Activated CD4-positive, alpha-beta T cell treated with anti-CD3 and anti-CD28 coated beads, Interleukin-2, amount 50 U/mL, for 16 hours (primary cell): ENCODE measurements at regions not wholly inside any gene's neighbourhood (a gene's known extent, or its start where the extent isn't known, plus 50 kb on each side); places are given as distances from the start of the nearest gene placed in this dataset.

ENCODE experiments used
- DNase-seq: peaks from one replicate; pipeline ENCODE4 v3.0.0-alpha.2; 2020

GRCh38 chrX:4451591-4451990, 738.1 kb upstream of the PRKX start:
- no peak for DNase-seq

- no peak for DNase-seq
Measured at GRCh38 chrX:4450177-4450576, 736.7 kb upstream of the PRKX start.

GRCh38 chrX:4435905-4436304, 722.5 kb upstream of the PRKX start:
- DNase-seq = no peak

- no peak for DNase-seq
Measured at GRCh38 chrX:4397471-4397870, 684.0 kb upstream of the PRKX start.

GRCh38 chrX:4382273-4382672, 668.8 kb upstream of the PRKX start:
- no peak for DNase-seq

GRCh38 chrX:4380710-4381109, 667.3 kb upstream of the PRKX start:
- no peak for DNase-seq

- no peak for DNase-seq
Measured at GRCh38 chrX:4379071-4379470, 665.6 kb upstream of the PRKX start.

- DNase-seq = no peak
Measured at GRCh38 chrX:4373791-4374190, 660.3 kb upstream of the PRKX start.

- DNase-seq = no peak
Measured at GRCh38 chrX:4358577-4358976, 645.1 kb upstream of the PRKX start.

- no peak for DNase-seq
Measured at GRCh38 chrX:4322916-4323315, 609.5 kb upstream of the PRKX start.

- DNase-seq = no peak
Measured at GRCh38 chrX:4320436-4320947, 607.0 kb upstream of the PRKX start.

- no peak for DNase-seq
Measured at GRCh38 chrX:4315891-4316290, 602.4 kb upstream of the PRKX start.

GRCh38 chrX:4314586-4314985, 601.1 kb upstream of the PRKX start:
- DNase-seq = no peak

- no peak for DNase-seq
Measured at GRCh38 chrX:4277122-4277521, 563.7 kb upstream of the PRKX start.

GRCh38 chrX:4268676-4269075, 555.2 kb upstream of the PRKX start:
- DNase-seq = no peak

- no peak for DNase-seq
Measured at GRCh38 chrX:4265036-4265435, 551.6 kb upstream of the PRKX start.

- DNase-seq = no peak
Measured at GRCh38 chrX:4263030-4263803, 549.8 kb upstream of the PRKX start.

GRCh38 chrX:4253092-4253491, 539.6 kb upstream of the PRKX start:
- no peak for DNase-seq

GRCh38 chrX:4249401-4249800, 536.0 kb upstream of the PRKX start:
- DNase-seq = no peak

- DNase-seq = no peak
Measured at GRCh38 chrX:4243759-4244158, 530.3 kb upstream of the PRKX start.

- DNase-seq = peak; percentile 42
Measured at GRCh38 chrX:4240541-4241194, 527.2 kb upstream of the PRKX start.

GRCh38 chrX:4239650-4240540, 526.4 kb upstream of the PRKX start:
- no peak for DNase-seq

GRCh38 chrX:4238916-4239315, 525.5 kb upstream of the PRKX start:
- DNase-seq = no peak
